Fibroblast of villous mesenchyme (primary cell): ENCODE measurements at regions not wholly inside any gene's neighbourhood (a gene's known extent, or its start where the extent isn't known, plus 50 kb on each side); places are given as distances from the start of the nearest gene placed in this dataset.

ENCODE experiments used
- DNase-seq: peaks from one replicate; pipeline ENCODE4 v3.0.0-alpha.2; 2010; ENCODE audit warnings: low read depth
- H3K4me3 ChIP-seq: 2 replicates; pipeline ENCODE4 v1.5.1; 2011; ENCODE audit warnings: low read depth, mild to moderate bottlenecking, low read length
- TF ChIP-seq, protein P1 (sequence below): IDR thresholded peaks from 2 replicates; pipeline ENCODE4 v1.5.1; 2012; ENCODE audit warnings: low read depth, mild to moderate bottlenecking, low read length; ENCODE audit not compliant: insufficient read depth

DNA sequence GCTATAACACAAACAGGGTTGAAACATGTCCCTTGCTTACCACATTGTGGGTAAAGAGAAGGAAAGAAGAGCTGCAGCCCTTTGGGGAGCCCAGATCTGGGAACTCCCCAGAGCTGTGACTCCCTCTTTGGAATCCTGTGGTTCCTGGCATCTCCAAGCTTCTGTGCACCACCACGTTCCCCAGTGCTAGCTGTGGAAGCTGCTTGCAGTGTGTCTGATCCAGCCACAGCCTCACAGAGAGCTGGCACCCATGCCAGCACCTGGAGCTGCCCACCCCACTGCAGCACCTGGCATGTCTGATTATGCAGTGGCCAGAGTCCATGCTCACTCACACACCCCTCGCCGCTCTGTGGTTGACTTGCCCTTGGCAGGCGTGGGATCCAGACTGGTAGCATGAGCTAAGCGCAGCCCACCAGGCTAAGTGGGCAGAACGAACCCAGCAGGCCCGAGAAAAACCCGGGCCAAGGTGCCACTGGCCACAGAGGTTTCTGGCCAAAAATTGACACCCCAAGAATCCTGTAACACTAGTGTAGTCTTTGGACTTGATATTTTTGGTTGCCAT lies 252.6 kb upstream of the KCNJ16 start:
- DNase-seq: no peak
- H3K4me3 ChIP-seq: no peak overlapping the region
- TF ChIP-seq, protein P1, sequence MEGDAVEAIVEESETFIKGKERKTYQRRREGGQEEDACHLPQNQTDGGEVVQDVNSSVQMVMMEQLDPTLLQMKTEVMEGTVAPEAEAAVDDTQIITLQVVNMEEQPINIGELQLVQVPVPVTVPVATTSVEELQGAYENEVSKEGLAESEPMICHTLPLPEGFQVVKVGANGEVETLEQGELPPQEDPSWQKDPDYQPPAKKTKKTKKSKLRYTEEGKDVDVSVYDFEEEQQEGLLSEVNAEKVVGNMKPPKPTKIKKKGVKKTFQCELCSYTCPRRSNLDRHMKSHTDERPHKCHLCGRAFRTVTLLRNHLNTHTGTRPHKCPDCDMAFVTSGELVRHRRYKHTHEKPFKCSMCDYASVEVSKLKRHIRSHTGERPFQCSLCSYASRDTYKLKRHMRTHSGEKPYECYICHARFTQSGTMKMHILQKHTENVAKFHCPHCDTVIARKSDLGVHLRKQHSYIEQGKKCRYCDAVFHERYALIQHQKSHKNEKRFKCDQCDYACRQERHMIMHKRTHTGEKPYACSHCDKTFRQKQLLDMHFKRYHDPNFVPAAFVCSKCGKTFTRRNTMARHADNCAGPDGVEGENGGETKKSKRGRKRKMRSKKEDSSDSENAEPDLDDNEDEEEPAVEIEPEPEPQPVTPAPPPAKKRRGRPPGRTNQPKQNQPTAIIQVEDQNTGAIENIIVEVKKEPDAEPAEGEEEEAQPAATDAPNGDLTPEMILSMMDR: no peak

DNA sequence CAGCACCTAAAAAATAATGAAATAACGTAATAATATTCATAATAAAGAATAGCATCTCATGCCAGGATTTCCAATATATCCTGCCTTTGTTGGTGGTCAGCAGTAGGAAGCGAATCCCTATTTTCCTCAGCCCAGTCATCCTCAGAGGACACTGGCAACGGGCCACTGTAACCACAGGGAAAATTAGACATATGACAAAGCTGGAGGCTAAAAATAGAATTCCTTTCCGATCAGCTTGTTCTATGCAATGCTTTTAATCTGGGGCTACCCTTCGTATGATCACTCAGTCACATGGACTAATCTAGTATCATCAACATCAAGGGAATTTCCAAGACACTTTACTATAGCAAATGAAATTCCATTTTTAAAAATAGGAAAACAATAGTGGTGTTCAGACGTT lies 246.9 kb upstream of the KCNJ16 start:
- peak; percentile 2 for DNase-seq
- TF ChIP-seq, protein P1: no peak
- no peak overlapping the region for H3K4me3 ChIP-seq

DNA sequence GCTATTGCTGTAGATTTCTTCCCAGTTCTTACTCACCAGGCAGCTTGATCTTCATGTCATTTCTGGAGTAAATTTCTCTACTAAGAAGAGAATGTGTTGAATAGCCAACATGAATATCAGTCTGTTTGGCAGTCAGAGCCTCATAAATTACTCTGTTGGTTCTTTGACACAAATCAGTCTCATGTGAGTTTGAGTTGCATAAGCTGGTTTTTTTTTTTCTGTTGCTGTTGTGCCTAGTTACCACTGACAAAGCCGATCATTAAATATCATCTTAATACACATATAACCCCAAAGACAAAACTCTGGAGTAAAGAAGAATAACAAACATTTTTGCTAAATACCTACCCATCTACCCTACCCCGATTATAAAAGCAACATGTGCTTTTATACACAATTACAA lies 240.5 kb upstream of the KCNJ16 start:
- H3K4me3 ChIP-seq: no peak overlapping the region
- TF ChIP-seq, protein P1: no peak
- no peak for DNase-seq

DNA sequence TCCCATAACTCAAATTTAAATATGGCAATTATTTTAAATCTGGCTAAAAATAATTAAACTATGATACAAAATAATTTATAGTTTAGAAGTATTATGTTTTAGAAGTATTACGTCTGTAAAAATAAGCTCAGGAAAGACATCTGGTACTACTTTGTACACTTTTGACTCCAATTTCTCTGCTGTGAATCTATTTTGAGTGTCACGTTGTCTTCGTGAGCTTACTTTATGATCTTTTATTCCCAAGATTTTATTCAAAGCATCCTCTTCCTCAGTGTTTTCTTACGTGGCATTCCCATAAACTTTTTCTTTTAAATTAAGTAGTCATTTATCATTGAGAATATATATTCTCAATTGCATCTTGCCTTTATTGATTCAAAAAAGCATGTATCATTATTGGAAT lies 223.3 kb upstream of the KCNJ16 start:
- H3K4me3 ChIP-seq: no peak overlapping the region
- DNase-seq: no peak
- TF ChIP-seq, protein P1: no peak

DNA sequence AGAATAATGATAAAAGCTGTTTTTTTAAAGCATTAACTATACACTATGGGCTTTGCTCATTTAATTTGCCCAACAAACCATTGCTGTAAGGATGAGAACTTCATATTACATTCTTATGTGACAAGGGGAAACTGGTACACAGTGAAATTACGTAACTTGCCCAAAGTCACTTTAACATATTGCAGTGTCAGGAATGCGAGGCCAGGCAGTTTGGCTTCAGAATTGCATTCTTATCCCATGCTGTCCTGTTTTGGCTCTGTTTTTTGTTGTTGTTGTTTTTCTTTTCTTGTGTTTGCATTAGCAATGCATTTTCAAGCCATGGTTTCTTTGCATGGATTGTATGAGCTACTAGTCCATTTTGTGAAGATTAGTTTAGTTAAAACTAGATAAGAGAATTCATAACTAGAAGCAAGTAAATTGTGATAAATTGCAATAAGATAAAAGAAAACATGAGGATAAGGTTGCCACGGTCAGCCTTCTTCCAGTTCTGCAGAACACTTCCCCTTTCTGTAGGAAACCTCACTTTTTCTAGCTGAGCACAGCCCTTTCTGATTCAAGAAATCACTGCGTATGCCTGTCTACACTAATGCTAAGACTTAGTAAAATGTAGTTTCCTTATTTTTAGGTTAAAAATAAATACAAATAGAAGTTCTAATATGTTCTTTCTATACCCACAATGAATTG lies 221.3 kb upstream of the KCNJ16 start:
- peak; percentile 34 for DNase-seq
- H3K4me3 ChIP-seq: no peak overlapping the region
- TF ChIP-seq, protein P1: no peak

DNA sequence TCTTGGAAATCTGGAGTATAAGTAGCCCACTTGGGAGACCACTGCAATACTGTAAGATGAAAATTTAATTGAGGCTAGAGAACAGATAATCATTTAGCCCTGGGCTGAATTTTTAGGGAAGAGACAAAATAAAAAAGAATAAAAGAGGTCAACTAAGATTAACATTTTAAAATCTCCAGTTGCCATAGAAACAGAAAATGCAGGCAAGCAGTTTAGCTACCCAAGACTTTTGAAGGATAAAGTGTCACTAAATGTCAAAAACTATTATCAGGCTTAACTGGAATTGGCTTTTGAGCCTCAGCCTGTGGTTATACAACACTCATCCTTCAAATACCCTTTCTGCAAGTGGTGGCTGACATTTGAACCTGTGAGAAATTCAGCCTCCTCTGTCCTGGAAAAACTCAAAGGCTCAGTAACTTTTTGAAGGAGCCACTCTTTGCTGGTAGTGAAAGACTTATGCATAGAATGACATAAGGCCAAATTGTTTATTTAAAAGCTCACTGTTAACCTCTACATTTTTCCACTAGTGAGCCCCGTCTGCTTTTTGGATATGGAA lies 220.7 kb upstream of the KCNJ16 start:
- TF ChIP-seq, protein P1: no peak
- no peak overlapping the region for H3K4me3 ChIP-seq
- peak; percentile 10 for DNase-seq
